A549 (cell line): ENCODE measurements at regions not wholly inside any gene's neighbourhood (a gene's known extent, or its start where the extent isn't known, plus 50 kb on each side); places are given as distances from the start of the nearest gene placed in this dataset.

Source experiments
- ATAC-seq, 2 experiments: fragments of 200-7000 bp in 1 of 2; fragments of >200 bp in 1 of 2; cut with Nextera tagmentation in 1 of 2; cut with Tn5 transposase in 1 of 2; 3 replicates each; pipeline versions ENCODE4 v1.8.0 to v1.9.1; 2018 to 2020; ENCODE audit warnings: mild to moderate bottlenecking in 1 of 2, moderate library complexity in 1 of 2
- CTCF ChIA-PET: fragments of 300-600 bp; sonication (Branson Sonifier 250); formaldehyde crosslinking; extraction: SDS; loops from one replicate; lab custom pipeline; 2021; ENCODE audit warnings: antibody characterized with exemption, inconsistent platforms; lab: Yijun Ruan, JAX
- POLR2A ChIA-PET: fragments of 350-600 bp; formaldehyde crosslinking; extraction: SDS; loops from one replicate; lab custom pipeline; 2021; ENCODE audit warnings: antibody characterized with exemption, inconsistent platforms; lab: Yijun Ruan, JAX
- DNase-seq, 2 experiments: peaks; one replicate each; pipeline versions ENCODE4 v3.0.0 to v3.0.0-alpha.2; 2011 to 2016; ENCODE audit warnings: low read depth in 1 of 2, low spot score in 1 of 2
- FAIRE-seq: peaks from 2 replicates; lab custom pipeline; 2011; peaks lifted over from hg19 to GRCh38; lab: Jason Lieb, UNC
- H3K27ac ChIP-seq, 2 experiments: fragments of >200 bp; sonication (Bioruptor Twin); formaldehyde crosslinking; 3 replicates each; pipeline ENCODE4 v1.5.1; 2016 to 2017
- H3K4me1 ChIP-seq: fragments of >200 bp; sonication (Bioruptor Twin); formaldehyde crosslinking; 3 replicates; pipeline ENCODE4 v1.6.1; 2016
- H3K4me2 ChIP-seq: fragments of >200 bp; sonication (Bioruptor Twin); formaldehyde crosslinking; 3 replicates; pipeline ENCODE4 v1.6.1; 2016
- H3K4me3 ChIP-seq: fragments of >200 bp; sonication (Bioruptor Twin); formaldehyde crosslinking; 3 replicates; pipeline ENCODE4 v1.5.1; 2016
- H3K9me3 ChIP-seq: fragments of >200 bp; sonication (Bioruptor Twin); formaldehyde crosslinking; 3 replicates; pipeline ENCODE4 v1.6.1; 2016
- ATOH8 ChIP-seq: fragments of 250-450 bp; sonication (Bioruptor Pico); IDR thresholded peaks from 2 replicates; pipeline ENCODE4 v1.5.0; 2020; ENCODE audit warnings: low read depth, mild to moderate bottlenecking, moderate library complexity
- BCL3 ChIP-seq: fragments of >200 bp; sonication (Bioruptor Twin); formaldehyde crosslinking; IDR thresholded peaks from 3 replicates; pipeline ENCODE4 v1.6.1; 2016
- BHLHE40 ChIP-seq: IDR thresholded peaks from 2 replicates; pipeline ENCODE4 v1.6.1; 2012; ENCODE audit warnings: low read depth, low read length, inconsistent platforms
- CHD4 ChIP-seq: fragments of 200-600 bp; sonication (generic); IDR thresholded peaks from 2 replicates; pipeline ENCODE4 v1.6.1; 2016; ENCODE audit warnings: antibody characterized with exemption, mild to moderate bottlenecking, borderline replicate concordance
- EHMT2 ChIP-seq: fragments of 200-600 bp; sonication (generic); IDR thresholded peaks from 2 replicates; pipeline ENCODE4 v1.6.1; 2016; ENCODE audit warnings: antibody characterized with exemption, low read depth, mild to moderate bottlenecking, moderate library complexity
- EP300 ChIP-seq, 2 experiments: fragments of >200 bp; sonication (Bioruptor Twin); formaldehyde crosslinking; IDR thresholded peaks; 2 replicates in 1 of 2; 3 replicates in 1 of 2; pipeline ENCODE4 v1.6.1; 2016 to 2017
- FOSB ChIP-seq: fragments of 250-450 bp; sonication (Bioruptor Pico); IDR thresholded peaks from 2 replicates; pipeline ENCODE4 v1.5.0; 2020; ENCODE audit warnings: mild to moderate bottlenecking, moderate library complexity
- FOXS1 ChIP-seq: fragments of 250-450 bp; sonication (Bioruptor Pico); IDR thresholded peaks from 2 replicates; pipeline ENCODE4 v1.5.0; 2020; ENCODE audit warnings: mild to moderate bottlenecking, moderate library complexity
- GATA3 ChIP-seq: IDR thresholded peaks from 2 replicates; pipeline ENCODE4 v1.6.1; 2012; ENCODE audit warnings: borderline replicate concordance
- HMGXB4 ChIP-seq: fragments of 250-450 bp; sonication (Bioruptor Pico); IDR thresholded peaks from 2 replicates; pipeline ENCODE4 v1.5.0; 2021; ENCODE audit warnings: mild to moderate bottlenecking, moderate library complexity, borderline replicate concordance
- JUNB ChIP-seq: fragments of >200 bp; sonication (Bioruptor Twin); formaldehyde crosslinking; IDR thresholded peaks from 2 replicates; pipeline ENCODE4 v1.6.1; 2016
- KDM5A ChIP-seq: fragments of 200-600 bp; sonication (generic); IDR thresholded peaks from 2 replicates; pipeline ENCODE4 v1.6.1; 2016; ENCODE audit warnings: antibody characterized with exemption, mild to moderate bottlenecking
- MYC ChIP-seq: IDR thresholded peaks from 2 replicates; pipeline ENCODE4 v1.6.1; 2012; ENCODE audit warnings: mild to moderate bottlenecking, inconsistent platforms, low read length, improper control_type of control experiment, borderline replicate concordance
- NFE2L2 ChIP-seq: fragments of 150-350 bp; conservative IDR thresholded peaks from 2 replicates; pipeline ENCODE4 v1.6.1; 2014; ENCODE audit warnings: low read length
- PHF8 ChIP-seq: fragments of 200-600 bp; sonication (generic); IDR thresholded peaks from 2 replicates; pipeline ENCODE4 v1.6.1; 2016; ENCODE audit warnings: low read depth, mild to moderate bottlenecking, antibody characterized with exemption, moderate library complexity, borderline replicate concordance
- RAD21 ChIP-seq, 2 experiments: fragments of >200 bp in 1 of 2; sonication (Bioruptor Twin) in 1 of 2; formaldehyde crosslinking in 1 of 2; IDR thresholded peaks in 1 of 2; conservative IDR thresholded peaks in 1 of 2; 2 replicates in 1 of 2; 3 replicates in 1 of 2; pipeline ENCODE4 v1.6.1; 2012 to 2018; ENCODE audit warnings: inconsistent platforms in 1 of 2
- SREBF2 ChIP-seq: fragments of 450-650 bp; IDR thresholded peaks from 2 replicates; pipeline ENCODE4 v1.6.1; 2014; ENCODE audit warnings: mild to moderate bottlenecking, moderate library complexity
- TFCP2L1 ChIP-seq: fragments of 250-450 bp; sonication (Bioruptor Pico); IDR thresholded peaks from 2 replicates; pipeline ENCODE4 v1.5.0; 2021; ENCODE audit warnings: mild to moderate bottlenecking
- TP53 ChIP-seq: fragments of 250-450 bp; sonication (Bioruptor Pico); IDR thresholded peaks from 2 replicates; pipeline ENCODE4 v1.5.0; 2021; ENCODE audit warnings: mild to moderate bottlenecking, moderate library complexity
- WGBS: methylation state at CpG from one replicate; pipeline ENCODE4 v1.1.6; 2017; ENCODE audit errors: missing lambda C conversion rate; 5-methylcytosine and 5-hydroxymethylcytosine counted together

- ATAC-seq: no peak
- no peak for DNase-seq
- no peak for FAIRE-seq
- TF ChIP-seq KDM5A: no peak
- TF ChIP-seq FOXS1 (CRISPR knock-in tag): no peak
- no peak for TF ChIP-seq HMGXB4 (CRISPR knock-in tag)
- TF ChIP-seq NFE2L2: no peak
- POLR2A ChIA-PET: no interaction called here
- Histone ChIP-seq H3K27ac (no peak overlapping the region), H3K9me3 (no peaks in the 10 kb centered on the region), H3K4me1 (no peaks in the 10 kb centered on the region), H3K4me2 (no peak overlapping the region), H3K4me3 (no peak overlapping the region)
- WGBS: 83% methylated on average over 10 of the region's 10 CpGs
- CTCF ChIA-PET: no interaction called here
Observed at GRCh38 chr3:194219826-194220410, 84.0 kb downstream of the HES1 start.

GRCh38 chr3:194220901-194221326 is 85.0 kb downstream of the HES1 start:
- 74% methylated on average over 8 of the region's 8 CpGs for WGBS
- no peak for DNase-seq
- no peak overlapping the region for H3K4me2 ChIP-seq

GRCh38 chr3:194221336-194221735 is 85.4 kb downstream of the HES1 start:
- FAIRE-seq: no peak
- Histone ChIP-seq H3K4me2 (no peak overlapping the region), H3K27ac (no peak overlapping the region)

More at GRCh38 chr3:194220901-194221326, 85.0 kb downstream of the HES1 start:
- no peaks in the 10 kb centered on the region for H3K9me3 ChIP-seq
- FAIRE-seq (no peak), ATAC-seq (no peak)
- ChIA-PET POLR2A (no interaction called here), CTCF (interaction anchor here (0.5 to 1.3 kb wide), 2 partner anchors 53 to 95 kb away, joined by 3 to 4 read pairs; no protein-coding TSS in a partner anchor)
- no peak overlapping the region for H3K4me3 ChIP-seq
- H3K27ac ChIP-seq: no peak overlapping the region
- no peak for TF ChIP-seq JUNB
- no peak for TF ChIP-seq BCL3
- no peak for TF ChIP-seq FOXS1 (CRISPR knock-in tag)
- TF ChIP-seq EHMT2: no peak
- no peak for TF ChIP-seq MYC
- no peak for TF ChIP-seq EP300 (IDR thresholded peaks at IDR 0.05)
- TF ChIP-seq PHF8: no peak
- TF ChIP-seq FOSB (CRISPR knock-in tag): no peak
- TF ChIP-seq SREBF2: no peak
- no peak for TF ChIP-seq TFCP2L1 (CRISPR knock-in tag)
- no peak for TF ChIP-seq TP53 (CRISPR knock-in tag)
- no peaks in the 10 kb centered on the region for H3K4me1 ChIP-seq

More at GRCh38 chr3:194221336-194221735, 85.4 kb downstream of the HES1 start:
- no peaks in the 10 kb centered on the region for H3K9me3 ChIP-seq
- H3K4me1 ChIP-seq: no peaks in the 10 kb centered on the region
- DNase-seq: no peak
- WGBS: 35% methylated on average over 4 of the region's 4 CpGs
- ChIA-PET CTCF (interaction anchor here (0.5 to 1.3 kb wide), 2 partner anchors 53 to 95 kb away, joined by 3 to 4 read pairs; no protein-coding TSS in a partner anchor), POLR2A (no interaction called here)
- no peak overlapping the region for H3K4me3 ChIP-seq
- ATAC-seq: no peak
- no peak for TF ChIP-seq SREBF2
- no peak for TF ChIP-seq JUNB
- no peak for TF ChIP-seq GATA3
- TF ChIP-seq CHD4: no peak
- TF ChIP-seq BHLHE40: no peak
- TF ChIP-seq RAD21 (conservative IDR thresholded peaks at IDR 0.05 in 1 of 2, IDR thresholded peaks at IDR 0.05 in 1 of 2): no peak
- TF ChIP-seq ATOH8 (CRISPR knock-in tag): no peak
